ENCODE measurements at regions not wholly inside any gene's neighbourhood (a gene's known extent, or its start where the extent isn't known, plus 50 kb on each side); places are given as distances from the start of the nearest gene placed in this dataset.

- Histone ChIP-seq H3K9me3 (replicated peaks; ENCODE audit: insufficient read depth, low read length) (no peaks in the 10 kb centered on the region), H3K36me3 (replicated peaks; ENCODE audit: insufficient read depth, low read length) (no peaks in the 10 kb centered on the region), H2AFZ (ENCODE audit: low read length) (no peak overlapping the region), H3K79me2 (ENCODE audit: low read length) (no peaks in the 10 kb centered on the region), H3F3A (ENCODE audit: insufficient read depth, low read length) (no peaks in the 10 kb centered on the region), H3K27ac (ENCODE audit: low read length) (no peak overlapping the region), H3K27me3 (replicated peaks; ENCODE audit: insufficient read depth, low read length) (no peaks in the 10 kb centered on the region), H3K4me1 (ENCODE audit: low read length) (no peaks in the 10 kb centered on the region), H3K4me2 (ENCODE audit: low read depth, low read length) (no peak overlapping the region), H4K20me1 (ENCODE audit: insufficient read depth, low read length) (no peaks in the 10 kb centered on the region), H3K9me2 (replicated peaks; ENCODE audit: insufficient read depth, low read length) (no peaks in the 10 kb centered on the region), H3K9ac (ENCODE audit: low read length) (no peak overlapping the region), H3K4me3 (ENCODE audit: low read length) (no peak overlapping the region)
- TF ChIP-seq CTCF (IDR thresholded peaks at IDR 0.05; ENCODE audit: low read length) (no peak), EZH2 (optimal IDR thresholded peaks at IDR 0.05; ENCODE audit: low read depth, low read length) (no peak), EZH2phosphoT487 (IDR thresholded peaks at IDR 0.05; ENCODE audit: low read length) (no peak)
- no peak for DNase-seq
Observed at GRCh38 chr7:50872437-50872836, 89.7 kb upstream of the GRB10 start.

GRCh38 chr7:50869108-50869725, 86.5 kb upstream of the GRB10 start:
- no peak for DNase-seq
- no peak overlapping the region for H2AFZ ChIP-seq (ENCODE audit: low read length)
- H3K79me2 ChIP-seq (ENCODE audit: low read length): no peaks in the 10 kb centered on the region
- no peak overlapping the region for H3K4me3 ChIP-seq (ENCODE audit: low read length)
- no peaks in the 10 kb centered on the region for H3K27me3 ChIP-seq (replicated peaks; ENCODE audit: insufficient read depth, low read length)
- no peaks in the 10 kb centered on the region for H4K20me1 ChIP-seq (ENCODE audit: insufficient read depth, low read length)
- no peaks in the 10 kb centered on the region for H3F3A ChIP-seq (ENCODE audit: insufficient read depth, low read length)
- H3K9me2 ChIP-seq (replicated peaks; ENCODE audit: insufficient read depth, low read length): no peaks in the 10 kb centered on the region
- H3K9me3 ChIP-seq (replicated peaks; ENCODE audit: insufficient read depth, low read length): no peaks in the 10 kb centered on the region
- H3K9ac ChIP-seq (ENCODE audit: low read length): no peak overlapping the region
- H3K27ac ChIP-seq (ENCODE audit: low read length): no peak overlapping the region
- H3K4me1 ChIP-seq (ENCODE audit: low read length): no peaks in the 10 kb centered on the region
- H3K4me2 ChIP-seq (ENCODE audit: low read depth, low read length): no peak overlapping the region
- TF ChIP-seq CTCF (IDR thresholded peaks at IDR 0.05; ENCODE audit: low read length) (no peak), EZH2phosphoT487 (IDR thresholded peaks at IDR 0.05; ENCODE audit: low read length) (no peak), EZH2 (optimal IDR thresholded peaks at IDR 0.05; ENCODE audit: low read depth, low read length) (no peak)
- no peaks in the 10 kb centered on the region for H3K36me3 ChIP-seq (replicated peaks; ENCODE audit: insufficient read depth, low read length)

GRCh38 chr7:50868426-50869100, 85.9 kb upstream of the GRB10 start:
- Histone ChIP-seq H3K9me3 (replicated peaks; ENCODE audit: insufficient read depth, low read length) (no peaks in the 10 kb centered on the region), H3K9me2 (replicated peaks; ENCODE audit: insufficient read depth, low read length) (no peaks in the 10 kb centered on the region), H3K36me3 (replicated peaks; ENCODE audit: insufficient read depth, low read length) (no peaks in the 10 kb centered on the region), H3K4me2 (ENCODE audit: low read depth, low read length) (no peak overlapping the region), H3K4me3 (ENCODE audit: low read length) (no peak overlapping the region), H2AFZ (ENCODE audit: low read length) (no peak overlapping the region), H3K9ac (ENCODE audit: low read length) (no peak overlapping the region), H3K27ac (ENCODE audit: low read length) (no peak overlapping the region), H3K79me2 (ENCODE audit: low read length) (no peaks in the 10 kb centered on the region), H4K20me1 (ENCODE audit: insufficient read depth, low read length) (no peaks in the 10 kb centered on the region), H3F3A (ENCODE audit: insufficient read depth, low read length) (no peaks in the 10 kb centered on the region), H3K4me1 (ENCODE audit: low read length) (no peaks in the 10 kb centered on the region), H3K27me3 (replicated peaks; ENCODE audit: insufficient read depth, low read length) (no peaks in the 10 kb centered on the region)
- DNase-seq: no peak
- TF ChIP-seq CTCF (IDR thresholded peaks at IDR 0.05; ENCODE audit: low read length) (no peak), EZH2 (optimal IDR thresholded peaks at IDR 0.05; ENCODE audit: low read depth, low read length) (no peak), EZH2phosphoT487 (IDR thresholded peaks at IDR 0.05; ENCODE audit: low read length) (no peak)

All from MM.1S (cell line).